ENCODE measurements at regions not wholly inside any gene's neighbourhood (a gene's known extent, or its start where the extent isn't known, plus 50 kb on each side); places are given as distances from the start of the nearest gene placed in this dataset.

- TF ChIP-seq CTCF (IDR thresholded peaks at IDR 0.05): no peak
- no peak for TF ChIP-seq POLR2A (IDR thresholded peaks at IDR 0.05)
- TF ChIP-seq POLR2AphosphoS5 (IDR thresholded peaks at IDR 0.05): no peak
Observed at GRCh38 chr11:10640308-10640707, 53.2 kb downstream of the IRAG1 start.
